Astrocyte of the hippocampus (primary cell): ENCODE measurements at regions not wholly inside any gene's neighbourhood (a gene's known extent, or its start where the extent isn't known, plus 50 kb on each side); places are given as distances from the start of the nearest gene placed in this dataset.
"Not testable (repeated sequence)": the region's sequence is repeated elsewhere in the genome, so short reads cannot be mapped to it uniquely, and the experiment has no call there.

Experiments used
- DNase-seq: peaks from one replicate; pipeline ENCODE4 v3.0.0; 2011; ENCODE audit warnings: low read depth, low spot score

DNA sequence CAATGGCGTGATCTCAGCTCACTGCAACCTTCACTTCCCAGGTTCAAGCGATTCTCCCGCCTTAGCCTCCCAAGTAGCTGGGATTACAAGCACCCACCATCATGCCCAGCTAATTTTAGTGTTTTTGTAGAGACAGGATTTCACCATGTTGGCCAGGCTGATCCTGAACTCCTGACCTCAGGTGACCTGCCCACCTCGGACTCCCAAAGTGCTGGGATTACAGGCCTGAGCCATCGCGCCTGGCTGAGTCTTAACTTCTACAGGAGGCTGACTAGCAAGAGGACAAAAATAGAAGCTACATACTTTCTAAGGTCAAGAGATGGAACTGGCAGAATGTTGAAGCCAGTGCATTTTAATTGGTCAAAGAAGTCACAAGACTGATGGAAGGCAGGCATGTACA, 2296.2 kb upstream of the RAG2 start:
- DNase-seq: not testable (repeated sequence)

DNA sequence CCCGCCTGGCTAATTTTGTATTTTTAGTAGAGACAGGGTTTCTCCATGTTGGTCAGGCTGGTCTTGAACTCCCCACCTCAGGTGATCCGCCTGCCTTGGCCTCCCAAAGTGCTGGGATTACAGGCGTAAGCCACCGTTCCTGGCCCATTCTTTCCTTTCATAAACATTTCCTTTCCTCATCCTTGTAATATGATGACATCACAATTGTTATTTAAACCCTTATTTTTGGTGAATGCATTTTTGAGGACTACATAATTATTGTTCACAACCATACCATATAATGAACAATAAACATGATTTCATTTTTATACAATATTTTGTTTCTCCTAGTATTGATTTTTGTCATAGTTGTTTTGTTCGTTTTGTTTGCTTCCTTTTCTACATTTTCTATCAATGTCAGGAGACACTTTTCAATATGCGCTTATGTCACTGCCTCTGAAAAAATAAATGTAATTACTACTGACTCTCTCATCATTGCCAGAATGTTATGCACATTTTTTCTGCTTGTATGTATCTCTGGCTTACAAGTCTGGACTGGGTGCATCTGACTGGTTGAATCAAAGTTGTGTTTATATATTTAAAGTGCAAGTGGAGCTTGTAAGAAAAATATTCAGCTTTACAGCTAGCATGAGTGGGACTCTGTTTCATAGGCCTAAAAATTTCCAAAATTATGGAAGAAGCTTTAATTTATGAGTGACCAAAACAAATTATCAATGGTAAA, 2286.3 kb upstream of the RAG2 start:
- no peak for DNase-seq

DNA sequence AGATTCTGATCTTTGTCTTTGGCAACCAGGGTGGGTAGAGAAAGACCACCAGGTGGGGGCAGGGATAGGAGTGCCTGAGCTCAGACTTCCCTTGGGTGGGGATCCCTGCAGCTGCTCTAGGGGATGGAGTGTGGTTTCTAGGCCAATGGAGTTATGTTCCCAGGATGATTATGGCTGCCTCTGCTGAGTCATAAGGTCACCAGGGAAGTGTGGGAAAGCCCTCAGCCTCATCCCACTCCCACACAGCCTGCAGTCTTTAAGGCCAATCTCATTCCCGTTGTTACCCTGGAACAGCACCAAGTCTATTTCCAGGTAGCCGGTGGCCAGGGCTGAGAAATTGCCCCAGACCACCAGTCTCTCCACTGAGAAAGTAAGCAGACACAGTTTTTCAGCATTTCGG, 2269.3 kb upstream of the RAG2 start:
- no peak for DNase-seq

DNA sequence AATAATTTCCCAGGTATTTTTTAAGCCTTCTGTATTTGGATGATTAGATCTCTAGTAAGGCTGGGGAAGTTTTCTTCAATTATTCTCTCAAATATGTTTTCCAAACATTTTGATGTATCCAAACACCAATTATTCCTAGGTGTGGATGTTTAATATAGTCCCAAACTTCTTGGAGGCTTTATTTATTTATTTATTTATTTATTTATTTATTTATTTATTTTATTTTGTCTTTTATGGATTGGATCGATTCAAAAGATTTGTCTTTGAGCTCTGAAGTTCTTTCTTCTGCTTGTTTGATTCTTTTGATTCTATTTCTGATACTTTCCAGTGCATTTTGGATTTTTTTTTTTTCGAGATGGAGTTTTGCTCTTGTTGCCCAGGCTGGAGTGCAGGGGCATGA, 2267.9 kb upstream of the RAG2 start:
- no peak for DNase-seq

DNA sequence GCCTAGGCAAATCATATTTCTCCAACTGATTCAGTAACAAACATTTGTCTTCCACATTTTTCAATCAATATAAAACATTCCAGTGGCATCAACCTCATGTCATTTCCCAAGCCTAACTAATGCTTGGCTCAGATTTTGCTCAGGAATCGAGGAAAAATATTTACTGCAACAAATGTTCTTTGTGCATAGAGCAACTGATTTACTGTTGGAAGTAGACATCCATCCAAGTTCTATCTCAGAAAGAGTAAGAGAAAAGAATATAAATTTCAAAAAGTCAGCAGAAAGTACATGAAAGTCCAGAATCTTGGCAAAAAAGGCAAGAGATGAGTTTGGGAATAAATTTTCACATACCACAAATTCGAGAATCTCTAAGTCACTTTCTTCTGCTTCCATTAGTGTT, 2245.0 kb upstream of the RAG2 start:
- no peak for DNase-seq

DNA sequence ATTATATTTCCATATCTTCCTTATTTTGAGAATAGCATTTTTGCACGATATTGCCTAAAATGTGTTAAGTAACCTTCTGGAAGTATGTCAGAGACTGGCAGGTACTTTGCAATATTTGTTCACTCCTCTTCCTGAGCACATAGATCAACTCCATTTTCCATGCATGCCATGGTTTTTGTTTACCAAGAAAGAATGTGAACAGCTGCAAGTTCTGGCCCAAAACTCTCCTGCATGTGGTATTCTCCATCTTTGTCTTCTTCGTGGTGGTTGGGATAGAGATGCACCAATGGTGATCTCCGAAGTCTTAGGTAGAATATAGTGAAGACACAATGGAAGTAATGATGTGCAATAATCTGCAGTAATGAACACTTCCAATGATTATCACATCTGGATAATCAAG, 2241.0 kb upstream of the RAG2 start:
- no peak for DNase-seq

DNA sequence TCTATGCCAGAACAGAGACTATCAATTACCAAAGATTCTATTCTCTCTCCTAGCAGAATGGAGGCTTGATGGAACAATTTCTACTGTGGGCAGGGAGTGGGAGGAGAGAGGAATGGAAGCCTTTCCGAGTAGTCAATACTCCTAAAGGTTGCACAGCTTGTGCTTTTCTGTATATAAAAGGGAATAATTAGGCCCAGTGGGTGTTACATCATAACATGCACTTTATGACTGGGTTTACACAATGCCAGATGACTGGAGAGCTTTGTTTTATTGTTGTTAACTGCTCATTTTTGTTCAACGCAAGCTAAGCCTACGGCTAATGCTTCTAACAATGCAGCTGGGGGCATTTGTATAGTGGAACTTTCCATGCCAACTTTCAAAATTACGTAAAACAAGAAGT, 2237.9 kb upstream of the RAG2 start:
- DNase-seq: no peak

DNA sequence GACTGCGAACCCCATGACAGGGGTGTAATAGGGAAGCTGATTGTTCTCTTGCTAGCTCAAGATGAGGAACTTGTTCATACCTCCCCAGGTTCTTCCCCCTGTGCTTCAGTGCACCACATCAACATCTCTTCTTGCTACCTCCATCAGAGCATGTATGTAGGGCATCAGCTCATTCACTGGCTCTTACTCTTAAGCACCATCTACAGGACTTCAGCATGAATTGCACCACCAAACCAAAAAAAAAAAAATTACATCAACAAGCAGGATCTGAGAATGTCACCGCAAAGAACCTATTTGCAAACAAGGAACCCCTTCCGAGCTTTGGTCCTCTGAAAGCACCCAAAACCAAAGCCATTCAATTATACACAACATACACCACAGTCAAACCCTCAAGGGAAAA, 2226.5 kb upstream of the RAG2 start:
- DNase-seq: no peak

DNA sequence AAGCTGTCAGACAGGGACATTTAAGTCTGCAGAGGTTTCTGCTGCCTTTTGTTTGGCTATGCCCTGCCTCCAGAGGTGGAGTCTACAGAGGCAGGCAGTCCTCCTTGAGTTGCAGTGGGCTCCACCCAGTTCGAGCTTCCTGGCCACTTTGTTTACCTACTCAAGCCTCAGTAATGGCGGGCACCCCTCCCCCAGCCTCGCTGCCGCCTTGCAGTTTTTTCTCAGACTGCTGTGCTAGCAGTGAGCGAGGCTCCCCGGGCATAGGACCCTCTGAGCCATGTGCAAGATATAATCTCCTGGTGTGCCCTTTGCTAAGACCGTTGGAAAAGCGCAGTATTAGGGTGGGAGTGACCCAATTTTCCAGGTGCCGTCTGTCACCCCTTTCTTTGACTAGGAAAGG, 2223.8 kb upstream of the RAG2 start:
- DNase-seq: not testable (repeated sequence)

DNA sequence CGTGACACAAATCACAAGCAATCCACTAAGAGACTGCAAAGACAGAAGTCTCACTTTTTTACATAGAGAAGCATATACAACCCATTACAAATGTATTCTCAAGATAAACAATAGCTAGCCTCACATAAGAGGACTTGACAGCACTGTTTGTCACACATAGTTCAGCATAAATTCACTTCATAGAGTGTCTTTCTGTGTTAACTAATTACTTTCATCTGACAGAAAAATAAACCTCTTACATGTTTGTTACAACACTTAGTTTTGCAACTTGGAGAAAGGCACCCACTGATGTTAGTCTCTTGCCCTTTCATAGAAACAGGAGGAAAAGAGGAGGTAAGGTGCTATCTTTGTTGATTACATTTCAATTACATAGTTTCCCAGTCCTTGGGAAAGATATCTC, 2221.9 kb upstream of the RAG2 start:
- DNase-seq: no peak

DNA sequence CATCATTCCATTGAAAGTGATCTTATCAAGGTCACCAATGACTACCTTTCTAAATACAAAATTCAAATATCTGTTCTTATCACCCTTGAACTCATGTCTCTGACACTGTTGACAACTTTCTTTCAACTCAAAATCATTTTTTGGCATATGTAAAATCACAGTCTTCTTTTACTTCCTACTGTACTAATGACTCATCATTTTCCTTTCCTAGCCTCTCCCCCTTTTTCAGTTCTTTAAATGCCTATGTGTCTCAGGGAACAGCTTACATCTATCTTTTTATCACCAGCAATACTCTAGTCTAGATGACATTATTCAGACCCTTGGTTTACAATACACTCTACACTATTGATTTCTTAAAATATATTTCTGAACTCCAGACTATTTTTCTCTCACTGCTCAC, 2220.7 kb upstream of the RAG2 start:
- DNase-seq: no peak

DNA sequence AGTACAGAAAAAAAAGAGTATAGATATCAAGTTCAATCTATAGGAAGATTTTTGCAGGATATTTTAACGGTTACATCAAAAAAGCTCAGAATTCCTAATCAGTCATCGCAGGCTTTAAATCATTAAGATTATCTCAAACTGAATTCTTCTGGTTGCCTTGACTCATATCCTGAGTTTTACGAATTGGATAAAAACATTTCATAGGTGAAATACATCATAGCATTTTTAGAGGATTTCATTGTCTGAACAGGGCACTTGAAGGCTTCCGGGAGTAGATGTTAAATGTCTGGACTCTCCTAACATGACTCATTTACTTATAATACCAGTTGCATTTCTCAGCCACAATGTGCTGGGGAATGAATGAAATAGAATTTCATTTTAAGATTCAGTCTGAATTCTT, 2216.6 kb upstream of the RAG2 start:
- peak; percentile 14 for DNase-seq

DNA sequence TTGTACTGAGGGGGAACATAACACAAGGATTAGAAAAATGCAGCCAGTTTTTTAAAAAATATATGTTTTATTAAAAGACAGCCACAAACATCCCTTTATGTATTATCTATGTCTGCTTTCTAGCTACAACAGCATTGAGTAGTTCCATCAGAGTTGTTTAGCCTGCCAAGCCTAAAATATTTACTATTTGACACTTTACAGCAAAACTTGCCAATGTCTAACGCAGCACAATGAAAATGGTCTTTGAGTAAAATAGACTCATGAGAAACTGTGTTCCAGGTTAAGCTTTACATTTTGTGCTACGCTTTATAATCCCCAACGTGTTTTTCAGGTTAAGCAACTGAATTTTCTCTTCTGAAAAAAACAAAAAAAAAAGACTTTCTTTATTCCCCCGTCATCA, 2211.5 kb upstream of the RAG2 start:
- DNase-seq: no peak

DNA sequence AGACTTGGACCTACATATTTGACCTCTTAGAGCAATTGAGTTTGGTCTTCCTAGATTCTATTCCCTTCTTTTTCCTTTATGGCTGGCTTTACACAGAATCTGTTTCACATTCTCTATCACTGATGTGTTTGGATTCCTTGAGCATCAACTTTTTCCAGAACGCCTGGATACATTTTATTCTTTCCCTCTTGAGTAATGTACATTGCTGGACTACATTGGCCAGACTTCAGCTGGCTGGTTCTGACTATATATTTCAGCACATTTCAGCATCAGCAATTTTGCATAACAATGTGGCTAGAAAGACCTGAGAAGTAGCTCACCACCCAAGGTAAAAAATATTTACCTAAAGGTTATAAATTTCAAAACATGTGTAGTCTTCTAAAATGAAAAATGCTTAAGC, 2198.2 kb upstream of the RAG2 start:
- no peak for DNase-seq

DNA sequence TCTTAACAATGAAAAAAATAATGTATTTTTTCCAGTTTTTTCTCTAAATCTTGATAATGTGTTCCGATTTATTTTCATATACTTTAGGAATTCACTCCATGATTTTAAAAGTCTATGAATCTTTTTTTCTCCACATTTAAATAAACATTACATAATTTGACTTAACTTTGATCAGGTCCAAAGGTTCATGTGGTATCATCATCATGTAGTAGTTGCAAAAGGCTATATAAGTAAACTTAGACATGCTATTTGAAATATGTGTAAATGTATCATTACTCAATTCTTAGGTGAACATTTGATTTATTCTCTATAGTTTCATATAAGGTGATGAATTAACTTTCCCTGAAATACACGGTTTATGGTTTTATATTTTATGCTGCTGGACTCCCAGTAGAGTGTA, 2197.0 kb upstream of the RAG2 start:
- no peak for DNase-seq

DNA sequence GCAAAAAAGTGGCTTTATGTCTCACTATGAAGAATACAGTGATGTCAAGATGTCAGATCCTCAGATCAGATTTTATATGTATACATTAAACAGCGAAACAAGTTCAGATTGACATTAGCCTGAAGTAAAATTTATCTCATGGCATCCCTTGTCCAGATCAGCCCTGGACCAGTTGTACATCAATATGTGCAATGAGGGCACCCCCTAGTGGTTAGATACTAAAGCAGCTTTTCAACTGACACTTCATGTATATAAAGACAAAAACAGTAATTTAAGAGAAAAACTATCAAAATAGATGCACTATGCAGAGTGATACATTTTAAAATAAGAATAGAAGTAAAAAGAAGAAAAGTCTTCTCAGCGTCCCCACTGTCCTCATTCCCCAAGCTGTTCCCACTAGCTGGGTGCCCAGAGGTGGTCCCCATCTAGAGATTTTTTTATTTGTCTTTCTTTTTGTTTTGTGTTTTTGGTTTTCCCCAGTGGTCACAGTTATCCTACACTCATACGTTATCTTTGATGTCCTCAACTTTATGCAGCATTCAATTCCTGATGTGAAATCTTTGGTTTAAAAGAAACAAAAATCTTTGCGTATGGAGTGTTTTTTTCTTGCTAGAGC, 2193.4 kb upstream of the RAG2 start:
- peak; percentile 71 for DNase-seq

DNA sequence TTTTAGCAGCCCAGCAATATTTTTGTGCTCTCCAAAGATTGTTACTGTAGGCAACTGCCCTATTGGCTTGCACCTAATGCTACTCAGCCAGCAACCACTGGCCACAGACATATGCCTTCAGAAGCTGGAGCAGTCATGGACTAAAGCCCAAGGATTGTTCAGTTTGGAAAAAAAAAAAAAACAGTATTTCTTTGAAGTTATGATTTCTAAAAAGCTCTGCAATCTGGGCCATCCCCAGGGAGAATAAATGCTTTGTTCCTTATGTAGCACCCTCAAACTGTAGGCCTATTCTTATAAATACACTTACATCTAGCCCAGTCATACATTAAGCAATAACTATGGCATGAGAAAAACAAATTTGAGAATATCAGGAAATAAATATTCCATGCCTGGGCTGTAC, 2190.5 kb upstream of the RAG2 start:
- no peak for DNase-seq

DNA sequence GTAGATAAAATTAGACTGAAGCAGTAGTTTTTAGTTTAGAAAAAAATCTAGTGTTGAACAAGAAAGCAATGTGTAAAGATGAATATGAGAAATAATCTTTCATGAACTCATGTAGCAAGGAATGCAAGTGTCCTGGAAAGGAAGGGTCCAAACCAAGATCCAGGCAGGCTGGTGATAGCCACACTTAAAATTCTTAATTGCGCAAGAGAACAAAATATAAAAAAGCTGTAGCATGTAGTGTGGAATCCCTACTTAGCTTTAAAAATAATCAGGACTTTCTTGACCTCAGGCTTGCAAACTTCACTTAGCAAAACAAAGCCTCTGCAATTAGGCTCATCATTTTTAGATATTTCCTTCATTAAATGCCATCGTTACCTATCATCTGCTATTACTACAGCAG, 2186.1 kb upstream of the RAG2 start:
- no peak for DNase-seq

DNA sequence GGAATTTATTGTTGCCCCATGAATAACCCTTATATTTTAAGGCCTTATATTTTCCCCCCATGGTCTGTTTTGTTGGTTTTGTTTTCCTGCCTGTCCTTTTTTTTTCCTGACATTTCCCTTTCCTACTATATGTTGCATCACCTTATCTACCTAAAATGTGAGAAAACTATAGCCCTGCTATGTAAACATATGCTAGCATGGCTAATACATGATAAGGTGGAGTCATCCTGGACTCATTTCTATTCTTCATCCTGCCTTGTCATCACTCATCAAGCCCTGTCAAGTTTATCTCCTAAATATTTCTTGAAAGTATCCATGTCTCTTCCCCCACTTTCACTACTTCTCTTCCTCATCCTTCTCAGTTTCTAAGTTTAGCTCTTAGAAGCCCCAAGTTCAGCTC, 2168.8 kb upstream of the RAG2 start:
- no peak for DNase-seq

DNA sequence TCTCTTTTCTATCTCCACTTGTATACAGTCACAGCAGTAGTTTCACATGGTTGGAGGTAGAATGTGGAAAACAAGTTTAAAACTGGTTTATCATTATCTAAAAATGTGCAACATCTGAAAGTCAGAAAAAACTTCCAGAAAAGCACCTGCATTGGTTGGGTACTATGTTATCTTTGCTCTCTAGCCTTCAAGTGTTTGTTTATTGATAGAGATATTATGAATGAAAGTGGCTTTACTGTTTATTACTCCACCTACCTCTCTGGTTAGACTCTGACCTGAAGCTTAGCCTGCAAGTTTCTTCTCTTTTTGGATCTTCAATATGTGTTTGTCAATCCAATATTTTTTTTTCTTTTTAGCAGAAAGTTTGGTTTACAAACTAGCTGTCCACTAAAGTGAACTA, 2161.4 kb upstream of the RAG2 start:
- no peak for DNase-seq

DNA sequence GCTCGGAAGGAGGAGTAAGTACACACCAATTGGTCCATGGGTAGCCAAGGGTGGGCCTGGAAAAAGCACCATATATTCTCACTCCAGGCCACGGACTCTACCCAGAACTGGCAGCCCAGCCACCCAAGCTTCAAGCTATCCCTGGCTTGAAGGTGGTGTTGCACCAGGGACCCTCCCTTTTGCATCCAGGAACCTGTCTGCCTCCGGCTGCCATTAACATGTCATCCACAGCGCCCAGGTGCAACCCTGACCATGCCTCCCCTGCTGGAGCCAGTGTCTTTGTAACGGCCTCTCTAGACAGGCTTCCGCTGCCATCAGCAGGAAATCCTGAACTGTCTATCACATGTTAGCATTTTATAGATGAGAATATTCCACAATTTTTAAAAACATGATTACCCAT, 2158.5 kb upstream of the RAG2 start:
- no peak for DNase-seq

DNA sequence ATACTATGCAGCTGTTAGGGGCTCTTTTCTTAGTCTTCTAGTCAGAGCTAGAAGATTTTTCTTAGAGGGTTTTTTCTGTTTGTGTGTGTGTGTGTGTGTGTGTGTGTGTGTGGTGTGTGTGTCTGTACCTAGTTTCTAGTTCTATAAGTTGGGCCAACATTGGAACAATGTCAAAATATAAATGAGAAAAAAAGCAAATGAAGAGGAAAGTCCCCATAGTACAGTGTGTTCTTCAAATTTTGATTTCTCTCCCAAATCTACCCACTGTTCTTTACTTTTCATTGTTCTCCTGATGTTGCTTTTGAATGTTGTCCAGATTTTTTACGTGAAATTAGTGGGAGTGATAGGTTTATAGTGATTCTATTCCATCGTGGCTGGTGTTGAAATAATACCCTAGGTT, 2153.4 kb upstream of the RAG2 start:
- DNase-seq: no peak

DNA sequence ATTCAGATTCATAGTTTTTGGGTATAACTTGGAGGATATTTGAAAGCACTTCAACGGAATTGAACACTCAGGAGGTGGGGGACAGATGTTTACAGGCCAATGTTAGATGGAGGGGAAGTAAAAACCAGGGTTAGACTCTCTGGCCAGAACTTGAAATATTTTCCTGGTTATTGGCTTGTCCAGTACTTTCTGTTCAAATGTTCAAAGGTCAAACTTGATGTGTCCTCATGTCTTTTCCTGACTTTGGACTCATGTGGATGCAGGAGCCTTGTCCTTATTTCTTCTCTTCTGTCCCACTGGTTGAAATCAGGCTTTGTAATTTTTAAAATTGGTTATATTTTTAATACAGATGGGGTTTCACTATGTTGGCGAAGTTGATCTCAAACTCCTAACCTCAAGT, 2148.5 kb upstream of the RAG2 start:
- DNase-seq: not testable (repeated sequence)

DNA sequence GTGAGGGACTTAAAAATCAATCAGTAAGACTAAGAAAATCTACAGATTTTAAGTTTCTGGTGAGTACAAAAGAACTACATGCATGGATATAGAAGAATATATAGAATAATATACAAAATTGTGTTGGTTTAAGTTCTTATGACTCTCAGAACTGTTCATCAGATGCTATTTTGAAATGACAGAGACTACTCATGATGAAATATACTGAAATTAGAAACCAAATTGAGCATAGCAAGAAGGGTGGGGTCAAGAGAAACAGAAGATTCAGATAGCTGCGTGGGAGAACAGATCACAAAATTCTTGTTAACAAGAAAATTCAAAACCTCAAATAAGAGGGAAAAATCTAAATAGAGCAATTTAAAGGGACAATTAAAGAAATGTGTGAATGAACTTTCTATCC, 2125.3 kb upstream of the RAG2 start:
- DNase-seq: no peak
